A673 (cell line): ENCODE measurements at regions not wholly inside any gene's neighbourhood (a gene's known extent, or its start where the extent isn't known, plus 50 kb on each side); places are given as distances from the start of the nearest gene placed in this dataset.

Experiments used
- CTCF ChIP-seq: fragments of 300-800, 200-600 bp; sonication (generic); conservative IDR thresholded peaks from 2 replicates; pipeline ENCODE4 v1.5.1; 2017; ENCODE audit warnings: low read depth, mild to moderate bottlenecking, antibody characterized with exemption, low read length, moderate library complexity, mixed read lengths
- EZH2 ChIP-seq: fragments of 200-600 bp; sonication (generic); IDR thresholded peaks from 2 replicates; pipeline ENCODE4 v1.6.1; 2017; ENCODE audit warnings: borderline replicate concordance, low read depth, mild to moderate bottlenecking, mixed read lengths, antibody characterized with exemption, low read length; ENCODE audit not compliant: poor library complexity, severe bottlenecking

- no peak for TF ChIP-seq CTCF
- no peak for TF ChIP-seq EZH2
Observed at GRCh38 chr1:90826834-90827233, 109.7 kb upstream of the BARHL2 start.
